GM19395 (cell line): ENCODE measurements at regions not wholly inside any gene's neighbourhood (a gene's known extent, or its start where the extent isn't known, plus 50 kb on each side); places are given as distances from the start of the nearest gene placed in this dataset.

Source experiments
- ATAC-seq: cut with Tn5 transposase; IDR thresholded peaks from one replicate; pipeline ENCODE4 v1.9.1; 2021; ENCODE audit warnings: mild to moderate bottlenecking, moderate library complexity; ENCODE audit not compliant: unreplicated experiment

DNA sequence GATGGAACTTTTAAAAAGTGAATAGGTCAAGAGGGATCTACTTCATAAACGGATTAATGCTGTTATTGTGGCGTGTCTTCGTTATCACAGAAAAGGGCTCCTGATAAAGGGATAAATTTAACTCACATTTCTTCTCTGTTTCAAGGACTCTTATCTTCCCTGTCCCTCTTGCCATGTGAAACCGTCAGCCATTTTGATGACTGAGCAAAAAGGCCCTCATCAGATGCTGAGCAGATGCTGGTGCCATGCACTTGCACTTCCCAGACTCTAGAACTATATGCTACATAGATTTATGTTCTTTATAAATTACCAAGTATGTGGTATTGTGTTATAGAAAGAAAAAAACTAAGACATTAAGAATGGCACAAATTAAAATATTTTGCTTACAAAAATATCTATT is 1011.8 kb upstream of the GBE1 start:
- no peak for ATAC-seq

DNA sequence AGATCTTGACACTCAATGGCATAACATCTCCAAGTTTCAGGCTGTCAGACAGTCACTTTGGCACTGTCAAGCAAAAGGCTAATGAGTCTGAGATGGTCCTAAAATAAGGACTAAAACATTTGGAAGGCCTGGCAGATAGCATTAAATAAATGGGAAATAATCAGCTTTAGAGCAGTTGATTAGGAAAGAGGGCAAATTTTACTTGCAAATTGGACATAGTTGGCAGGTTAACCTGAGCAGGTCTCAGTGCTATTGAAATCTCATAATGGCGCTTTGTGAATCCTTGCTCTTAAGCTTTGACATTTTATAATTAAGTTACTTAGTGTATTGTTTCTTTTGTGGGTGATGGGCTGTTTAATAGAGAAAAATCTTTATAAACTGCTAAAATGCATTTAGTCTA is 1003.1 kb upstream of the GBE1 start:
- ATAC-seq = no peak

DNA sequence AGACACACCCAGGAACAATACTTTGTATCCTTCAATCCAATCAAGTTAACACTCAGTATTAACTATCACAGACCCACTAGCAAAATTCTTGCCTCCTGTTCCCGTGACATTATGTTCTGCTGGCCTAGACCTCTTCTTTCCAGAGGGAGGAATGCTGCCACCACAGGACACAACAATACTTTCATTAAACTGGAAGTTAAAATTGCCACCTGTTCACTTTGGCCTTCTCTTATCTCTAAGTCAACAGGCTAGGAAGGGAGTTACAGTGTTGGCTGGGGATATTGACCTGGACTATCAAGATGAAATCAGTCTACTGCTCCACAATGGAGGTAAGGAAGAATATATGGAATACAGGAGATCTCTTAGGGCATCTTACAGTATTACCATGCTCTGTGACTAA is 1000.4 kb upstream of the GBE1 start:
- no peak for ATAC-seq

DNA sequence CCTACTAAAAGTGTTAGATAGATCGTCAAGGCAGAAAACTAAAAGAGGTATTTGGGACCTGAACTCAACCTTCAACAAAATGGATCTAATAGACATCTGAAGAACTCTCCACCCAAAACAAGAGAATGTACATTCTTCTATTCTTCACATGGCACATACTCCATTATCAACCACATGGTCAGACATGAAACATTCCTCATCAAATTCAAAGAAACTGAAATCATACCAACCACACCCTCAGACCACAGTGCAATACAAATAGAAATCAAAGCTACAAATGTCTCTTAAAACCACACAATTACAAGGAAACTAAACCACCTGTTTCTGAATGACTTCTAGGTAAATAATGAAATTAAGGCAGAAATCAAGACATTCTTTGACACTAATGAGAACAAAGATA is 984.1 kb upstream of the GBE1 start:
- no peak for ATAC-seq

DNA sequence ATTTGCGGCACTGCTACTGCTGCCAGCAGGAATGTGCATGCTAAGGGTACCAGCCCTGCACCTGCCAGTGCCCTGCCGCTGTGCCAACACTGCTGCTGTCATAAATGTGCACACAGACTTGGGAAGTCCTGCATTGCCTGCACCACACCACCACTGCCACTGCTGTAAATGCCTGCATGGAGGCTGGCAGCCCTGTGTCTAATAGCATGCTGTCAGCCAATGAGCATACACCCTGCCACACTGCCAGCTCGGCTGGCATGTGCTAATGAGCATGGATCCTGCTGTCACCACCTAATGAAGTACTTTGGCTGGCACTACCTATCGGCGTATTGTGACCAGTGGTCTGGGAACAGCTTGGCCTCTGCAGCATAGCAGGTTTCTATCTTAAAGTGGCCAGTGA is 981.8 kb upstream of the GBE1 start:
- ATAC-seq = no peak

- no peak for ATAC-seq
These were observed 979.9 kb upstream of the GBE1 start for GRCh38 chr3:82741346-82741745.

DNA sequence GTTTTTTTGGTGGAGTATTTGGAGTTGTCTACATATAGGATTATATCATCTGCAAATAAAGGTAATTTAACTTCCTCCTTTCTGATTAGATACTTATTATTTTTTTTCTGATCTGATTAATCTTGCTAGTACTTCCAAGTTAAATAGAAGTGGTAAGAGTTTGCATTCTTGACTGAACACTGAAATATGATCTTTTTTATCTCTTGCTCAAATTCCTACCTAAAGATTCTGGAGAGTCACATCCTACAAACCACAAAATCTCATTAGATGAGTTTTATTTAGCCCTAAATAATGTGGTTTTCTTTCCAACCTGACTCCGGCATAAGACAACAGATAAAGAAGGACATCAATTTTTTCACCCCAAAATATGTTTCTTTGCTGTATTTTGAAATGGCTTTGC is 977.9 kb upstream of the GBE1 start:
- no peak for ATAC-seq

- ATAC-seq = no peak
These were observed 975.3 kb upstream of the GBE1 start for GRCh38 chr3:82736696-82737277.

- no peak for ATAC-seq
These were observed 953.8 kb upstream of the GBE1 start for GRCh38 chr3:82715091-82715856.

GRCh38 chr3:82707035-82707434 is 945.6 kb upstream of the GBE1 start:
- ATAC-seq = no peak

- ATAC-seq = no peak
These were observed 924.3 kb upstream of the GBE1 start for GRCh38 chr3:82685761-82686160.

GRCh38 chr3:82676356-82677026 is 915.0 kb upstream of the GBE1 start:
- ATAC-seq = no peak

DNA sequence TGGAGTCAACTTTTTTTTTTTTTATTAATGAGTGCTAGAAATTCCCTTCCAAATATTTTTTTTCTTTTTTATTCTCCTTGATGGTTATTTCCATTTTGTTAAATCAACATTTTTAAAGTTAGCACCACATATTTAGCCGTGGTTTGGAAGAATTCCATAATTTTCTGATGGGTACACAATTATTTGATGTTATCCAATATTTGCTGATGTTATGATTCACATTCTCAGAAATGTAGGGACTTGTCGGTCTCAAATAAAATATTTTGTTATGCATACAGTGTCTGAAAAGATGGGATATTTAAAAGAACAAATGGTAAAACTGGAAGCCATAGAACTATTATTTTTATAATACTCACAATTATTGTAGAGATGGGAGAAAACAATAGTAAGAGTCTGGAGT is 911.5 kb upstream of the GBE1 start:
- no peak for ATAC-seq

- ATAC-seq = no peak
These were observed 910.0 kb upstream of the GBE1 start for GRCh38 chr3:82671466-82671865.

DNA sequence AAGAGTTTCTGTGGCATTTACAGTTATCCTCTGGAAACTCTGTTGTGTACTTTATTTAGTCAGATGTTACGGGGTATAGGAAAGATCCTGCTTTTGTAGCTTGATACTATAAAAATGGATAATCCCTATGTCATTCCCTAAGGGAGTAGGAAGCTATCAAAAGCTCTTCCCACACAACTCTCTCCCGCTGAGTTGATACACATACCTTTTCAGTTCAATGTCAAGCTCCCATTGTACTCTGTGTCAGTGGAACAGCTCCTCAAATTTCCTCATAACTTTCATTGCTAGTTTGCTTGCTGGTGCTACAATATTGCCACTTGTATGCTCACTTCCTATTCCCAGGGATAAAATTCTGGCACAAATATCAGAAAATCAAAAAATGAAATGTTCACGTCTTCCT is 893.3 kb upstream of the GBE1 start:
- ATAC-seq = no peak

DNA sequence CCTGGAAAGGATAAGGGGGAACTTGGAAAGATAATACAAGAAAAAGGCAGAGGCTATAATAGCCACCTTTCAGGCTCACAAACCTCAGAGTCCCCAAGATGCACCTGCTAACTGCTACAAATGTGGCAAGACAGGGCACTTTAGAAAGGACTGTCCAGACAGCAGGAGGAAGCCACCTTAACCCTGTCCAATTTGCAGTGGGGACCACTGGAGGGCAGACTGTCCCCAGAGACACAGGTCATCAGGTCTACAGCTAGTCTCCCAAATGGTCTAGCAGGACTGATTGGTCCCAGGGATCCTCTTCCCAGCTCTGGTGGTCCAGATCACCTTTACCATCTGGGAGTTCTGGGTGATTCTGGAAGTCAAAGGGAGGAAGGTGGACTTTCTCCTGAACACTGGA is 882.5 kb upstream of the GBE1 start:
- no peak for ATAC-seq

GRCh38 chr3:82641701-82642100 is 880.3 kb upstream of the GBE1 start:
- no peak for ATAC-seq

- ATAC-seq = no peak
These were observed 878.8 kb upstream of the GBE1 start for GRCh38 chr3:82640254-82640653.

DNA sequence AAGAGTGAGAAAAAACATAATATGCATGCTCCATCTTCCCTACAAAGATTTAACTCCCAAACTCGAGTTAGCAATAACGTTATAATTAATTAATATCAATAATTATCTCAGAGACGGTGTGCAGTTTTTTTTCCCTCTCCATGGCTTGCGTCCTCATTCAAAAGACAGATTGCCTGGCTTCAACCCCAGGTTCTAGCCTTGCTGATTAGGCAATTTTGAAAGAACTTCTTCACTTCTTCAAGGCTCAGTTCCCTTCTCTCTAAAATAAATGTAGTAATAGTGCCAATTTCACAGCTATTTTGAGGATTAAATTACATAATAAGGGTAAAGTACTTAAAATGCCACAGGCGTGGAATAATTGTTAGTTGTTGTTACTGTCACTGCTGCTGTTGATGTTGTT is 876.1 kb upstream of the GBE1 start:
- no peak for ATAC-seq

- ATAC-seq = no peak
These were observed 874.7 kb upstream of the GBE1 start for GRCh38 chr3:82636177-82636576.

DNA sequence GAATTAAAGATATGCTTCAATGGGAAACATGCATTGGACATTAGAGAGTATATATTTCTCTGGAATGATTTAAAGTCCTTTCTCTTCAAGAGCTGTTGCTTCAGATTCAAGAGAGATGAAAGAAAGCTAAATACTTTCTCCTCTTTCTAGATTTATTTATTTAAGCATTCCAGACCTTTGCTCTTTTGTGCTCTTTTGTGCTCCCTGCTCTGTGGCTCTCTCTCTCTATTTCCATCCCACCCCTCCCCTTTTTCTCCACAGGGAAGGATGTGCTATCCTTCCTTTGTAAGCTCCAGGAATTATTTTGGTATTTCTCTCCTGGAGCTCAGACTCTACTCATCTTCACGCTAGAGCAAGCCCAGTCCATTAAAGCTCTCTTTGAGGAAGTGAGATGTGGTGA is 871.9 kb upstream of the GBE1 start:
- ATAC-seq = no peak

DNA sequence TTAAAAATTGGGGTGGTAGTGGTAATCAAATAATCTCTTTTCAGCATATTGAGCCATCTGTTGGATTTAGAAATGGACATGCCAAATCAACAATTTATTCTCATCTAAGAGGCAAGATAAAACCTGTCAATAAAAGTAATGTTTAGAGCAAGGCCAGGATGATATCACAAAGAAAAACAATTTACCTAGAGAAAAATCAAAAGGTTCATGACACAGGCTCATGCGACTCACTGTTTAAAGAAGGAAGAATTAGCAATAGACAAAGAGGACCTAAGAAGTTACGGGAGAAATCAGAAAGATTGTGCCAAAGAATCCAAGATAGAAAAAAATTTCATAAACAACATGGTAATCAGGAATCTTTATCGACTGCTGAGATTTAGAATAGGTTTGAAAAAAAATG is 868.5 kb upstream of the GBE1 start:
- no peak for ATAC-seq
